Ammon's horn (tissue), 1 donor: ENCODE measurements at regions not wholly inside any gene's neighbourhood (a gene's known extent, or its start where the extent isn't known, plus 50 kb on each side); places are given as distances from the start of the nearest gene placed in this dataset.
A peak's percentile ranks its signal among the peaks of the same experiment; 100 is the strongest.

Experiments used
- DNase-seq: peaks from one replicate; pipeline ENCODE4 v3.0.0-alpha.2; 2016; ENCODE audit warnings: low spot score

DNA sequence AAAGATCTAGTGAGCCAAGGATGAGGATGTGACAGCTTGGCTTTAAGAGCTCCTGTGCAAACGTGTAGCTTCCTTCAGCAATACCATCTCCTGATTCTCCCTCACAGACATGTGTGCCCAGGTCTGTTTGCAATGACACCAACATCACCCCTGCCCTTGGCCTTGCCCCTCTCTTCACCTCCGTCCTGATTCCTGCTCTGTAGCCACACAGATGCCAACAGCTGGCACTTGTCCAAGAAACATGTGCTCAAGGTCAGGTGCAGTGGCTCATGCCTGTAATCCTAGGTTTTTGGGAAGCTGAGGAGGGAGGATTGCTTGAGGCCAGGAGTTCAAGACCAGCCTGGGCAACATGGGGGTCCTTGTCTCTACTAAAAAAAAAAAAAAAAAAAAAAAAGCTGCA, 103.8 kb upstream of the CRHR1 start:
- no peak for DNase-seq

DNA sequence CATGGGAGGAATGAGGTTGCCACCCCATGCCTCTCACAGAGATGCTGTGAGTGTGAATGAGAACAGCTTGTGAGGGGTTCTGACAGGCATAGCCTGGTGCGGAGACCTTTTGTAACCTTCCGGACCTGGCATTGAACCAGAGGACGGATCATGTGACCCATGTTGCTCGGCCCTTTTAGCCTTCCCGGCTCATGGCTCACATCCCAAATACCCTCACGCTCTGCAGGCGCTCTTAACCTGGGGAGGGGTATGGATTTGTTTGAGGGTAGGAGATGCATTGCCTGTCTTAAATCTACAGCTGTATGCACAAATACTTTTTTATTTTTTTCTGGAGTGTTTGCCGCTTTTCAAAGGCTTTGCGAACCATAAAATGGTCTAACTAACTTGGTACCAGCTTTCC, 102.4 kb upstream of the CRHR1 start:
- no peak for DNase-seq

DNA sequence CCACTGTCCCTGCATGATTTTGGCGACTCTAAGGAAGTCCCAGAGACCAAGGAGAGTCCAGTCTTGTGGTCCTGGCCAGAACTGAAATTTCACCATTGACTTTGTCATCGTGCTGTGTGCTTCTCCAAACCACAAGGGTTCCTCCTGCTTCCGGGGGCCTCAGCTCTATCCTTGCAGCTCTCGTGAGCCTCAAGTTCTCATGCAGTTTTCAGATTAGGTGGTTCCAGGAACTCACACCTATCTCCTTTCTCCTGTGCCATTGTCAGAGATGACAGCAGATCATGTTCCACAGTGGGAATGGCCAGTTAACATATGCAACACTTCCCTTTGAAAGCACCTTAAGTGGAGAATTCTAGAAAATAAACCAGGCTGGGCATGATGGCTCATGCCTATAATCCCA, 97.9 kb upstream of the CRHR1 start:
- no peak for DNase-seq

DNA sequence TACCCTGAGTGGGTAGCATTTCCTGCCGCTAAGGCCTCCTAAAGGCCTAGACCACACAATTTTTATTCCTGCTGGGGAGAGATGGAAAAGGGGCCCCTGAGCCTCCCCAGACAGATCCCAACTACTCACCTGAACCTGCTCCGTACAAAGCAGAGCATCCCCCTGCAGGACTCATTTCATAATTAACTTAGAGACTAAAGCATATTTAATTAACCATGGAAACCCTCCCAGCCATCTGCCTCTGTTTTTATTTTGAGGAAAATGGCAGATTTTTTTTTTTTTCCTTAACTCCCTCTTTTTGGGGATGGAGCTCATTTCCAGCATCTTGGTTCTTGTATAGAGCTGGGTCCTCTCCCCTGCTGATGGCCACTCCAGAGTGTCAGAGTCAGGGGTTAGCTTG, 96.5 kb upstream of the CRHR1 start:
- DNase-seq, result no peak

DNA sequence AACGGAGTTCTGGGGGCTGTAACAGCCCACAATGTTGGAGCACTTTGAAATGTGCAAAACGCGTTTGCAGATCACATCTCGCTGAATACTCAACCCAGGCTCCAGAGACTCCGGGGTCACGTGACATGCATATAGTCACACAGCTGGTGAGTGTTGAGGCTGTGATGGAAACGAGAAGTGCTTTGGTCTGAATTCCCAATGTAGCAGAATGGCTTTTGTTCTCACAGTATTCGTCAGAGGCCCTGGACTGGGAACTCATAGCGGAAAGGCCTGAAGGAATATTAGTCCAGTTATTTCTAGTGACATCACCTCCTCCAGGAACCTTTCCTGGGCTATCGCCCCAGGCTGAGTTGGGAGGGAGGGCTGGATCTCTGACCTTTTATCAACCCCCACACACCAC, 95.8 kb upstream of the CRHR1 start:
- DNase-seq, result peak; percentile 46

DNA sequence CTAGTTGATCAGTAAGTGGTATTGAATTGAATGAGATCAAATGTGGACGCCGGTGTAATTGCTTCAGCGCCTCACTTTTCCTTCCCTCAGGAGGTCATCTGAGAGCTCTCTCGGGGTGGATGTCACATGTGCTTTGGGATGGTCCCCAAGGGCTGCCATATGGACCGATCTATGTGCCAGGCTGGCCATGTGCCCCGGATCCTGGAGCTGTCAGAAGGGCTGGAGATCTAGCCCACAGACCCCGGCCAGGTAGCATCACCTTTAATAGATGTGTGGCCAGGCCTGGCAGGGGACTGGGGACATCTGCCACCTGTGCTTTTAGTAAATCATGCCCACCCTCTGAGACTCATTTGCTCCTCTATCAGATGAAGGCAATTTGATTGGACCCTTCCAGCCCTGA, 95.3 kb upstream of the CRHR1 start:
- no peak for DNase-seq

DNA sequence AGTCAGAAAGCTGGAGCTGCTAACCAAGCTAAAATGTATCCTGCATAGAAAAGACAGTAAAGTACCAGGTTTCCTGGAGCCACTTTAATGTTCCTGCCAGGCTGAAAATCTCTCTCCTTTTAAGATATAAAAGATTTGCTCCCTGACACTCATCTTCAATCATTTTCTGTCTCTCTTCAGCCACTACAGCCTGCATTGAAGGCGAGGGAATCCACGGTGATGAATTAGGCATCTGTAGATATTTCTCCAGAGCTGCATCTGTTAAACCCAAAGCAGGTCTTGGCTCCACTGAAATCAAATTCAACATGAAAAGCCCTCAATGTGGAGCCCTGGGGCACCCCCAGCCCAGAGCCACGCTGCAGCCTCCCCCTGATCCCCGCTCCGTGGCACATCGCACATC, 94.7 kb upstream of the CRHR1 start:
- DNase-seq, result no peak

DNA sequence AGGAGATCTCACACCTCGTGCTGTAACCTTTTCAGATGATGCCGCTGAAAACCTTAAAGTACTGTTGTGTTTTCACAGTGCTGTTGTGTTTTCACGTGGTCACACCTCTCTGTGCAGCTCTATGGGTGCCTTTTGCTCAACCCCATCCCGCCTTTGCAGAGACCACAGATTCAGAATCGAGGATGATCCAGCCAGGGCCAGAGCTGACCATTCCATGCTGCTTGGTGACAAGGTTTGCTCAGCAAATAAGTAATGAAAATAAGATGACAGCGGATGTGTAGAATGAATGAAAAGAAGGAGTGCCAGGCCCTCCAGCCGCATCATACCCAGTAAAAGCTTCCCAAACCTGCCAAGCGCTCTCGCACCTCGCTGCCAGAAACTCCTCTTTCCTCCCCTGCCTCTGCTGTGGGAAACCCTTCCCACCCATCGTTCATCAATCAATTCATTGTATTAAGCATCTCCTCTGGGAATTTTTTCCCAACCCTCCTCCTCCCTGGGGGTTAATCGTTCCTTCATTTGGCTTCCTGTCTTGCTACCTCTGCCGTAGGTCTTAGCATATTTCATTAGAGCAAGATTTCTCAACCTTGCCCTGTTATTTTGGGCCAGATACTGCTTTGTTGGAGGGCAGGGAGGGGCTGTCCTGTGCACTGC, 93.4 kb upstream of the CRHR1 start:
- no peak for DNase-seq

DNA sequence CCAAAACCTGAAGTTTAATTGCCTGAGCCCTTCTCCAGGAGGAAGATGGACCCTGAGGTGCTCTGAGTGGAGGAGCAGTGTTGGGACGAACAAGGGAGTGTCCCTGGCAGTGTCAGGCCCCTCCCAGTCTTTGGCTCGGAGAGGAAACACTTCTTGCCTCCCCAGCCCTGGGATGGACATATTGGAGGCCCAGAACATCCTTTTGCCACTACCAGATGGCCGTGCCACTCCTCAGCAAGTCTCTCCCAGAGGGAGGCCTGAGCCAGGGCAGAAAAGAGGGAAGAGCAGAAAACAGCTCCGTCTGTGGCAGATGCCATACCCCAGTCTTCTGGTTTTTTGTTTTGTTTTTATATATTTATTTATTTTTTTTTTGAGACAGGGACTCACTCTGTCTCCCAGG, 91.5 kb upstream of the CRHR1 start:
- no peak for DNase-seq

DNA sequence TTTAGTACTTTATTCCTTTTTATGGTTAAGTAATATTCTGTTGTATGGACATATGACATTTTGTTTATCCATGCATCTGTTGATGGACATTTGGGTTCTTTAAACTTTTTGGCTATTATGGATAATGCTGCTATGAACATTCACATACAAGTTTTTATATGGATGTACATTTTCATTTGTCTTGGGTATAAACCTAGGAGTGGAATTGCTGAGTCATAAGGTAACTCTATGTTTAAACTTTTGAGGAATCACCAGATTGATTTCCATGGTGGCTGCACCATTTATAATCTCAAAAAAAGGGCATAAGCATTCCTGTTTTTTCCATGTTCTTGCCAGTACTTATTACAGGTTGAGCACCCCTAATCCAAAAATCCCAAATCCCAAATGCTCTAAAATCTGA, 90.3 kb upstream of the CRHR1 start:
- no peak for DNase-seq

DNA sequence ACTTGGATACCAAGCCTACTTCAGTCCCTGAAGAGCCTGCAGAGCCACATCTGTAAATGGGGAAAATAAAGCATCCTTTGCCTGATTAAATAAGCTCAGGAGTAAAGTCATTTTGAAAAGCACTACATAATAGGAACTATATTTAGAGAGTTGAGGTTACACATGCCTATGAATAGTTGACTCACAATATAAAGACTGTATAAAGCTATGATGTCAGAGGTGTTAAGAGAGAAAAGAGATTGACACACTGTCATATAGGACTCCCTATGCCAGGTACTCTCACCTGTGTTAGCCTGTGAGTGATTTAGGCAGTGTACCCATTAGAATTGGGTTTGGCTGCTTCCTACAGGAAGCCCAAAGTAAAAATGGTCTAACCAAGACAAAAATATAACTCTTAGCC, 87.7 kb upstream of the CRHR1 start:
- DNase-seq, result no peak

DNA sequence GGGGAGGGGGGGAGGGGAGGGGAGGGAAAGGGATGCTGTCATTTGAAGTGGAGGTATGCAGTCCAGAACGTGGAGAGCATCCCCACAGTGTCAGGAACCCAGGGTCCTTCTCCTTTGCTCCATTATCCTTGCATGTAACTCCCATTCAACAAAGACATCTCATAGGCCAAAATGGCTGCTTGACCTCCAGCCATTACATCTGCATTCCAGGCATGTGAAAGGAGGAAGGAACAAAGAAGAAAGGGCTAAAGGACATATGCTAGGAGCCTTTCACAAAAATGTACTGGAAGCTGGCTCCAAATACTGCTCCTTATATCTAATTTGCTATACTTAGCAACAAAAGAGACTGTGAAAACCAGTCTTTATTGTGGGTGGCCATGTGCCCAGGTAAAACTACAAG, 87.0 kb upstream of the CRHR1 start:
- no peak for DNase-seq

DNA sequence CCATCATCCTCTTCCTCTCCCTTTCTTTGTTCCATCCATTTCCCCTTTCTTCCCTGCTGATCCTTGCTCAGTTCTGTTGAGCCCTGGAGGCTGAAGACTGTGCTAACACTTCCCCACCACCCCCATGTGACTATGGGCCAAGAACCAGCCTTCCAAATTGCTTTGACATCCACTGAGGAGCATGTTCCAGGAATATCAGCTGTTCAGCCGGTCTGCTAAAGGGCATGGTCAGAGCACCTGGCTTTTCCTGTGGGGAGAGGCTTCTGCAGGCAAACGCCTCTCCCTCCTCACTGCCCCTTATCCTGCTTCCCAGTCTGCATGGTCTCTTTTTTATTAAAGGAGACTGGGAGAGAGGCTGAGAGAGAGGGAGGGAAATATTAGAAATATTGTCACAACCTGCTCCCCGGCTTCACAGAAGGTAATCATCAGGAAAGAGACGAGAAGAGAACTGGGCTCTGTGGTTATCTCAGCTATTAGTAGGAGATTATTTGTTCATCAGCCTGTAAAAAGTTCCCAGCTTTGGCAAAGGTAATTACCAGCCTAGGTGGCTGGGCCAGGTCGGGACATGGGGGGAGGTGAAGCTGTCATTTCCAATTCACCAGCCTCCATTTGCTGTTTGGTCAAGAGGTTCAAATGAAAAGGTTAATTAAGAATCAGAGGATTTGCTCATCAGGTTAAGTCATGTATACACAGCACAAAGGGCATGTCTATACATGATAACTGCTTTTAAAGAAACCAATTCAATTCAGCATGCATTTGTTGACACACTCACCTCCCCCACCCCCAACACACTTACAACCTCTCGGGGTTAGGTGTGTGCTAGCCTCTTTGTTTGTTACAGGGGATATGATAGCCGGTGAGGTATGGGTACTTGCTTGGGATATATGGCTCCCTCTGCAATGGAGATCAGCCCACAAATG, 83.7 kb upstream of the CRHR1 start:
- no peak for DNase-seq

DNA sequence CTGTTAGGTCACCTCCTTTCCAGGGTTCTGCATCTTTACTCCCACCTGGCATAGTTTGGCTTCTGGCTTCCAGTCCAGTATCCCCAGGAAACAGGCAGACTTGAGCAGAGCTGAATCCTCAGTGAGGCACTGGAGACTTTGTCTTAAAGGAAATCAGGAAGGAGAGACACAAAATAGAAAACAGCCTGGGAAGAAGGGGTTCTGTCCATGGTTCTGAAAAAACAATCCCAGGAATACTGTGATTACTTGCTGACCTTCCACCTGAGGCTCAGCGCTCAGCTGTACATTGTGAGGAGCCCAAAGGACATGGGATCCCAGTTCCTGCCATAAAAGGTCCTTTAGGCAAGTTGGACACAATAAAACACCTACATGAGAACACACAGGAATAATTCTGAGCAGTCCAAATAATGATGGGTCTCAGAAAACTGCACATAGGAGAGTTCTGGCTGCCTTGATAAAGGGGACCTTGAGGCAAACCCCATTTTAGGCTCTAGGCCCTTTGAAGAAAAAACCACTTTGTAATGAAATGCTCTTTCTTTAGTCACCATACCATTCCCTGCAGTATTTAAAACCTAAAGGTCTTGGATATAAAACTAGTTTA, 81.4 kb upstream of the CRHR1 start:
- no peak for DNase-seq

DNA sequence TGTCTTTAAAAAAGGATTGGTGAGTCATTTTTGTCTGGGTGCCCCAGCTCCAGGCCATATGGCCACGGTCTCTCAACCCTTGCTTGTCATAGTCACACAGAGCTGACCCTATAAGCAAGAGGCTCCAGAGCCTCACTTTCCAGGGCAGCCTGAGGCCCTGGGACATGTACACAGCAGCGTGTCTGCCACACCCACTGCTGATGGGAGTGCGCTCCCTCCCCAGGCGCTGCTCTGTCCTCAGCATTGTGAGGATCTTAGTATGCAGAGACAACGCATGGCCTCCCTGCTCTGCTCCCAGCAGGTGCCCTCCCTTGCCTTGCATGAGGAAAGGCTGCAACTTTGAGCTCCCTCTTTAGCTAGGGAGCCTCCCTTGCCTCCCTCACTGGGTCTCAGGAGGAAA, 80.8 kb upstream of the CRHR1 start:
- DNase-seq, result no peak

DNA sequence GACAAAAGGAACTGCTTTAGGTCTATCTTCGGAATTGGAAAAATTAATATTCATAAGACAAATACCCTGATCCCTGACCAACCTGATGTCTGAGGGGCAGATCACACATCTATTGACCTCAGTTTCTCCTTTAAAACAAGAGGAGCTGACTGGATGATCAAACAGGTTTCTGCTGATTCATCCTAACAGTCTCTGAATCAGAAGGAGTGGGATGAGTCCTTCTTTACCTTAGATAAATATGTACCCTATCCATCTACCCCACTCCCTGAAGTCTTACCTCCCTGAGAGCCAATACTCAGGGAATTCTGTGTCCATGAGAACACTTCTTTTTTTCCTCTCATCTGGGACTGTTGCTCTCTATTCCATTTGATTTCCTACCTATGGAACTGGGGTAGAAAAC, 80.3 kb upstream of the CRHR1 start:
- no peak for DNase-seq

DNA sequence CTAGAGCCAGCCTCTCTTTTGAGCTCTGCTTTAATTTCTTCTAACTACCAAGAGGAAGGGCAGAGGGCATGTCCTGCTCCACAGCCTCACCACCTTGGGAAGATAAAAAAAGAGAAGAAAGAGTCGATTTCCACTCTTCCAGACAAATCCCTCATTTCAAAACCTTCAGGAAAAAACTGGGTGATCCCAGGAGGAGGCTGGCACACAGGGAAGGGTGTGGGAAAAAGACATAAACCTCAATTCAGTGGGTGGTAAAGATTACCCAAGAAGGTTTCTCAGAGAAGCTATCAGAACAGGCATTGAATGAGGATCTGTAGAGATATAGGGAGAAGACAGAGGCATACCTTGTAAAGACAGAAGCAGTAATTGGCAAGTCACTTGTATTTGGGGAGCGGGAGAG, 79.9 kb upstream of the CRHR1 start:
- DNase-seq, result no peak

DNA sequence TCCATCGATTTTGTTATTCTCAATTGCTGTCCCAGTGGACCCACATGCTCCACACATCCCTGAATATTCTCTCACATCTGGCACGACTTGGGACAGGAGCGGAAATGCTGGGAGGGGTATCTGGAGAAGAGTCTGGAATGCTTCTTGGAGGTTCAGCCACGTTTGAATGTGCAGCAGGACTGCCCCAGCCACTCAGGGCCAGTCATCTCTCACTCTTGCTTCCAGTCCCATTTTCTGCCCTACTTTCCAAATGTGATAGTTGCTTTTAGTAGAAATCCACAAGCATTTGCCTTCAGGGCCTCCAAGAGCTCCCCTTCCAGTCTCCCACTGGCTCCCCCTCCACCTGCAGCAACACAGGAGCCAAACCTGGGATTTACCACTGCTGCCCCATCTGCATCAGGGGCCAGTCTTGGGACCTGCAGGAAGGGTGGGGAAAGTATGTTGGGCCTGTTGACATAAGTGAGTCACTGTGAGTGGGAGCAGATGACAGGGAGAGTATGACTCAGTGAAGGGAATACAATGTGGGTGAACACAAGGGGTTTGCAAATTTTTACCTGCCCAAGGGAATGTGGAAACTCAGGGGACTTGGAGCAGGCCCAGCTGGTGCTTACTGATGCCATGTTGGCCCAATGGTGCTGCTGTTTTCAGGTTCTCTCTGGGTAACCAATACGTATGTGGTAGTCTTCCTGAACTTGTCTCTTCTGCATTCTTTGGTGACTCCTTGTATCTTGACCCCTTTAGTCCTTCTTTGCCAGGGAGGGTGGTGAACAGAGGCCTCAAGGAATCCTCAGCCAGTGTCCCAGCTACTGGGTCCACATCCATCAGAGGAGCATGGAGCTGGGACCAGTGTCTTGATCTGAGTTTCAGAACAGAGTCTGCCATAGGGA, 78.8 kb upstream of the CRHR1 start:
- peak; percentile 56 for DNase-seq

DNA sequence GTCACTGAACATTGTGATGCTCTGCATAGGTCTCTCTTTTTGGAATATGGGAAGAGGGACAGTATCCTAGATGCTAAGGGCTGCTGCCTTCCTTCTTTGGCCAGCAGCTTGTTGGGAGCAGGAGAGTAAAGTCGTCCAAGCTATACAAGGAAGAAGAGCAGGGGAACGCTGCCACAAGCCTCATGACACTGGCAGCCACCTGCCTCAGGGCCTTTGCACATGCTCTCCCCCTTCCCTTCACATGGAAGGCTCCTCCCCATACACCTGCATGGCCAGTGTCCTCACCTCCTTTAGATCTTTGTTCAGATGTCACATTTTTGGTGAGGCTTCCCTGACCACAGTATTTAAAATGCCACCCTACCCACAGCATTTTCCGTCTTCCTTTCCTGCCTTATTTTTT, 78.1 kb upstream of the CRHR1 start:
- DNase-seq, result no peak

DNA sequence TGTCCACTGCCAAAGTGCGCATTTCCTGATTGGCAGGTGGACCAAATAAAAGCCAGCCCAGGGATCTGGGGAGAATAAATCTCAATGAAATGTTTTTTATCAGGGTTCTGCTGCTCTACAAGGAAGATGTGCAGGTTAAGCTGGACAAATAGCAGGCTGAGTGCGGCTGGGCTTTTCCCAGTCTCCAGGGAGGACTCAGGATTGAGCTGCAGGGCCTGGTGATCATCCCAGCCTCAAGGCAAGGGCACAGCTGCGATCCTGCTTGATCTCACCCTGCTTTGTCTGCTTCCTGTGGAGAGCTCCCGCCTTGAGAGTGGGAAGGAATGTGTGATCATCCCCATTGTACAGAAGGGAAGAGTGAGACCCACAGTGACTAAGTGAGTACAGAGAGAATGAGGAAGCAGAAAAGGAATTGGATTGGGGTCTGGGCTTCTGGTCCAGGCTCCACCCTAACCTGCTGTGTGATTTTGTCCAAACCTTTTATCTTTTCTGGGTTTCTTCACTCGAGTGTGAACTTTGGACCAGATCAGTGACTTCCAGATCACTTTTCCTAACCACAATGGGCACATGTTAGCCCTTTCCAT, 75.3 kb upstream of the CRHR1 start:
- no peak for DNase-seq

DNA sequence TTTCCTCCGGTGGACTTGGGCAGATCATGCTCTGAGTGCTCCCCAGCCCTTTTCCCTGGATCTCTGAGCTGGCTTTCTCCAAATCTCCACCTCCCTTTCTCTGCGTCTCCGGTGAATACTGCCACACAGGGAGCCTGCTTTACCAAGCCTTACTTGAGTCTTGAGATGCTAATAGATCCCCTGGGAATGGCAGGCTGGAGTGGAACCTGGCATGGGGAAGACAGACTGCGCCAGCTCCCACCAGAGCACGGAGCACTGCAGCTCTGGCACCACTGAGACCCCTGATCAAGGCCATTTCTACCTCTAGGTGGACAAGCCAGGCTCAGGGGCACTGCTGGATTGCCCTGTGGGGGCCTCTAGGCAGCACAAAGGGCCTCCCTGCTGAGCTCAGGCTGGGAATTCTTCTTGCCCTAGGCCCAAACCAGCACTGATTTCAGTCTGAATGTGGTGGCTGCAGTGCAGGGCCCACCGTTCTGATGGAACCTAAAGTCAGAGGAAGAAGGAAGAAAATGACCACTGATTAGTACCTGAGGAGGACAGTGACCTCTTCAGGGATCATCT, 74.3 kb upstream of the CRHR1 start:
- no peak for DNase-seq

DNA sequence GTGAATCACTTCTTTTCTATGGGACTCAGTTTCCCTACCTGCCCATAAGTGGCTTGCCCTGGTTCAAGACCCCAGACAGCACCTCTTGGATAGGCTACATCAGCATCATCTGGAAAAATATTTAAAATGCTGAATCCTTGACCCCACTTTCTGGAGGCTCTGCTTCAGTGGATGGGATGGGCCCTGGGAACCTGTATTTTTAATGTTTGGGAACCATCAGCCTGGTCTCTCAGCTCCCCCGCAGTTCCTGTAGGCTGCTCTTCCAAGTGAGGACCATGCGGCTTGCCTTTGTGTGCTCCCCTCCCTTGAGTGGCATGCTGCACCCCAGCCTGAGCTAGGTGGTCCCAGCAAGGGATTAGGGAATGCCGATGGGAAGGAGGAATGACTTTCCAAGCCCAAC, 68.3 kb upstream of the CRHR1 start:
- DNase-seq, result no peak
